Body of pancreas (tissue), 4 donors: ENCODE measurements at regions not wholly inside any gene's neighbourhood (a gene's known extent, or its start where the extent isn't known, plus 50 kb on each side); places are given as distances from the start of the nearest gene placed in this dataset.

Source experiments
- CTCF ChIP-seq, 7 experiments: fragments of 450-650 bp in 4 of 7; fragments of 200-600 bp in 3 of 7; sonication (generic) in 3 of 7; IDR thresholded peaks; one replicate each; pipeline ENCODE4 v1.5.1; 2016 to 2019; ENCODE audit warnings: antibody characterized with exemption in 7 of 7
- POLR2A ChIP-seq, 3 donors: fragments of 450-650 bp; IDR thresholded peaks; one replicate each; pipeline ENCODE4 v1.6.1; 2016; ENCODE audit warnings: antibody characterized with exemption in 3 of 3, mild to moderate bottlenecking in 2 of 3

GRCh38 chr3:177257006-177257405 lies 59.7 kb upstream of the TBL1XR1 start:
- no peak for TF ChIP-seq CTCF (IDR thresholded peaks at IDR 0.05)
- TF ChIP-seq POLR2A (IDR thresholded peaks at IDR 0.05), result no peak
